GM18867 (cell line): ENCODE measurements at regions not wholly inside any gene's neighbourhood (a gene's known extent, or its start where the extent isn't known, plus 50 kb on each side); places are given as distances from the start of the nearest gene placed in this dataset.
"Not testable (repeated sequence)": the region's sequence is repeated elsewhere in the genome, so short reads cannot be mapped to it uniquely, and the experiment has no call there.

Experiments used
- ATAC-seq: cut with Tn5 transposase; IDR thresholded peaks from one replicate; pipeline ENCODE4 v1.9.1; 2021; ENCODE audit warnings: mild to moderate bottlenecking, moderate library complexity; ENCODE audit not compliant: unreplicated experiment

GRCh38 chr6:67458265-67458664 lies 1176.8 kb upstream of the ADGRB3 start:
- no peak for ATAC-seq

- no peak for ATAC-seq
Observed at GRCh38 chr6:67451874-67452273, 1183.2 kb upstream of the ADGRB3 start.

GRCh38 chr6:67450641-67451040 lies 1184.4 kb upstream of the ADGRB3 start:
- ATAC-seq: peak; percentile 85

- no peak for ATAC-seq
Observed at GRCh38 chr6:67449602-67450001, 1185.5 kb upstream of the ADGRB3 start.

GRCh38 chr6:67433124-67433523 lies 1202.0 kb upstream of the ADGRB3 start:
- ATAC-seq: no peak

- no peak for ATAC-seq
Observed at GRCh38 chr6:67431076-67431475, 1204.0 kb upstream of the ADGRB3 start.

- ATAC-seq: not testable (repeated sequence)
Observed at GRCh38 chr6:67426686-67427085, 1208.4 kb upstream of the ADGRB3 start.

GRCh38 chr6:67412035-67412434 lies 1223.0 kb upstream of the ADGRB3 start:
- ATAC-seq: no peak

- ATAC-seq: no peak
Observed at GRCh38 chr6:67411036-67411435, 1224.0 kb upstream of the ADGRB3 start.

GRCh38 chr6:67394254-67394653 lies 1240.8 kb upstream of the ADGRB3 start:
- no peak for ATAC-seq

- ATAC-seq: no peak
Observed at GRCh38 chr6:67393356-67393755, 1241.7 kb upstream of the ADGRB3 start.

GRCh38 chr6:67391955-67392354 lies 1243.1 kb upstream of the ADGRB3 start:
- ATAC-seq: no peak

GRCh38 chr6:67369679-67370078 lies 1265.4 kb upstream of the ADGRB3 start:
- no peak for ATAC-seq

- no peak for ATAC-seq
Observed at GRCh38 chr6:67362976-67363375, 1272.1 kb upstream of the ADGRB3 start.

- no peak for ATAC-seq
Observed at GRCh38 chr6:67361264-67361663, 1273.8 kb upstream of the ADGRB3 start.

- no peak for ATAC-seq
Observed at GRCh38 chr6:67358241-67358640, 1276.8 kb upstream of the ADGRB3 start.

- no peak for ATAC-seq
Observed at GRCh38 chr6:67353861-67354260, 1281.2 kb upstream of the ADGRB3 start.

- ATAC-seq: no peak
Observed at GRCh38 chr6:67352717-67353116, 1282.4 kb upstream of the ADGRB3 start.

- no peak for ATAC-seq
Observed at GRCh38 chr6:67350729-67351128, 1284.4 kb upstream of the ADGRB3 start.

- ATAC-seq: no peak
Observed at GRCh38 chr6:67345946-67346345, 1289.1 kb upstream of the ADGRB3 start.

GRCh38 chr6:67336014-67336413 lies 1299.1 kb upstream of the ADGRB3 start:
- ATAC-seq: no peak

GRCh38 chr6:67331304-67331703 lies 1303.8 kb upstream of the ADGRB3 start:
- no peak for ATAC-seq

- no peak for ATAC-seq
Observed at GRCh38 chr6:67328269-67328668, 1306.8 kb upstream of the ADGRB3 start.
